ENCODE measurements at regions not wholly inside any gene's neighbourhood (a gene's known extent, or its start where the extent isn't known, plus 50 kb on each side); places are given as distances from the start of the nearest gene placed in this dataset.

GRCh38 chr6:81238390-81238789, 514.1 kb downstream of the TENT5A start:
- no peak for DNase-seq (ENCODE audit: low read depth)

GRCh38 chr6:81237226-81237625, 515.3 kb downstream of the TENT5A start:
- no peak for DNase-seq (ENCODE audit: low read depth)

- no peak for DNase-seq (ENCODE audit: low read depth)
Measured at GRCh38 chr6:81235512-81235911, 517.0 kb downstream of the TENT5A start.

- DNase-seq (ENCODE audit: low read depth) = no peak
Measured at GRCh38 chr6:81233990-81234389, 518.5 kb downstream of the TENT5A start.

- DNase-seq (ENCODE audit: low read depth) = no peak
Measured at GRCh38 chr6:81228912-81229555, 523.4 kb downstream of the TENT5A start.

- no peak for DNase-seq (ENCODE audit: low read depth)
Measured at GRCh38 chr6:81226957-81227356, 525.5 kb downstream of the TENT5A start.

- DNase-seq (ENCODE audit: low read depth) = no peak
Measured at GRCh38 chr6:81216668-81217067, 535.8 kb downstream of the TENT5A start.

- DNase-seq (ENCODE audit: low read depth) = no peak
Measured at GRCh38 chr6:81215092-81215432, 537.4 kb downstream of the TENT5A start.

- DNase-seq (ENCODE audit: low read depth) = no peak
Measured at GRCh38 chr6:81214414-81215091, 537.9 kb downstream of the TENT5A start.

GRCh38 chr6:81204731-81205130, 547.8 kb downstream of the TENT5A start:
- DNase-seq (ENCODE audit: low read depth) = no peak

- DNase-seq (ENCODE audit: low read depth) = no peak
Measured at GRCh38 chr6:81194374-81194773, 558.1 kb downstream of the TENT5A start.

- no peak for DNase-seq (ENCODE audit: low read depth)
Measured at GRCh38 chr6:81172056-81172740, 580.3 kb downstream of the TENT5A start.

- no peak for DNase-seq (ENCODE audit: low read depth)
Measured at GRCh38 chr6:81169166-81169565, 583.3 kb downstream of the TENT5A start.

GRCh38 chr6:81166770-81167169, 585.7 kb downstream of the TENT5A start:
- DNase-seq (ENCODE audit: low read depth) = no peak

GRCh38 chr6:81158956-81159355, 593.5 kb downstream of the TENT5A start:
- DNase-seq (ENCODE audit: low read depth) = no peak

GRCh38 chr6:81148751-81149150, 603.7 kb downstream of the TENT5A start:
- no peak for DNase-seq (ENCODE audit: low read depth)

- no peak for DNase-seq (ENCODE audit: low read depth)
Measured at GRCh38 chr6:81145506-81145905, 607.0 kb downstream of the TENT5A start.

GRCh38 chr6:81144346-81144745, 608.1 kb downstream of the TENT5A start:
- no peak for DNase-seq (ENCODE audit: low read depth)

GRCh38 chr6:81138236-81138635, 614.2 kb downstream of the TENT5A start:
- DNase-seq (ENCODE audit: low read depth) = no peak

- peak; percentile 56 for DNase-seq (ENCODE audit: low read depth)
Measured at GRCh38 chr6:81130969-81131368, 621.5 kb downstream of the TENT5A start.

- no peak for DNase-seq (ENCODE audit: low read depth)
Measured at GRCh38 chr6:81130061-81130460, 622.4 kb downstream of the TENT5A start.

- DNase-seq (ENCODE audit: low read depth) = no peak
Measured at GRCh38 chr6:81128671-81129070, 623.8 kb downstream of the TENT5A start.

GRCh38 chr6:81126150-81126549, 626.3 kb downstream of the TENT5A start:
- DNase-seq (ENCODE audit: low read depth) = no peak
